ENCODE measurements at regions not wholly inside any gene's neighbourhood (a gene's known extent, or its start where the extent isn't known, plus 50 kb on each side); places are given as distances from the start of the nearest gene placed in this dataset.
"Not testable (repeated sequence)": the region's sequence is repeated elsewhere in the genome, so short reads cannot be mapped to it uniquely, and the experiment has no call there.

DNA sequence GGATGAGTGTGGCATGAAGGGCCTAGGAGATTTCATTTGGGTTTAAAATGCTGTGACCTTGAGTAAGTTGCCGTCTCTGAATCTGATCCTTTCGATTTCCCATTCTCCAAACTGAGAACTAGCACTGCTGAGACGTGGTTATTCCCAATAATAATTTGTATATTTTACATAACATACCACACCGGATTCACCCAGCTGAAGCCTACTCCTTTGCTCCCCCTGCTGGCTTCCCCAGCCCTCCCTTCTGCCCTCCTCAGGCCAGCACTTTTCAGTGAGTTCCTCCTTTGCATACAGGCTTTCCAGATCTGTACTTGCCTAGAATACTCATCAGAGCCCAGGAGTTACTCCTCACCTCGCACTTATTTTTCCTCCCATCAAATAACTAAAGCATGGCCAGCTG, 255.1 kb downstream of the OR4F29 start:
- H3K4me1 Mint-ChIP-seq; H3K36me3 Mint-ChIP-seq; DNase-seq; H3K9me3 Mint-ChIP-seq (ENCODE audit: low read depth); H3K4me3 Mint-ChIP-seq; CTCF ChIA-PET; H3K27ac Mint-ChIP-seq; ATAC-seq; H3K27me3 Mint-ChIP-seq: not testable (repeated sequence)

DNA sequence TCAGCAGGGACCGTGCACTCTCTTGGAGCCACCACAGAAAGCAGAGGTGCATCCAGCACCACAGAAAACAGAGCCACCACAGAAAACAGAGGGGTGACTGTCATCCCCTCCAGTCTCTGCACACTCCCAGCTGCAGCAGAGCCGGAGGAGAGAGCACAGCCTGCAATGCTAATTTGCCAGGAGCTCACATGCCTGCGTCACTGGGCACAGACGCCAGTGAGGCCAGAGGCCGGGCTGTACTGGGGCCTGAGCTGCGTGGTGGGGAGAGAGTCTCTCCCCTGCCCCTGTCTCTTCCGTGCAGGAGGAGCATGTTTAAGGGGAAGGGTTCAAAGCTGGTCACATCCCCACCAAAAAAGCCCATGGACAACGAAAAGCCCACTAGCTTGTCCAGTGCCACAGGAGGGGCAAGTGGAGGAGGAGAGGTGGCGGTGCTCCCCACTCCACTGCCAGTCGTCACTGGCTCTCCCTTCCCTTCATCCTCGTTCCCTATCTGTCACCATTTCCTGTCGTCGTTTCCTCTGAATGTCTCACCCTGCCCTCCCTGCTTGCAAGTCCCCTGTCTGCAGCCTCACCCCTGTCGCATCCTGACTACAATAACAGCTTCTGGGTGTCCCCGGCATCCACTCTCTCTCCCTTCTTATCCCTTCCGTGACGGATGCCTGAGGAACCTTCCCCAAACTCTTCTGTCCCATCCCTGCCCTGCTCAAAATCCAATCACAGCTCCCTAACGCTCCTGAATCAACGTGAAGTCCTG, 260.0 kb downstream of the OR4F29 start:
- CTCF ChIA-PET; H3K27ac Mint-ChIP-seq; H3K27me3 Mint-ChIP-seq; H3K4me3 Mint-ChIP-seq; H3K4me1 Mint-ChIP-seq; H3K9me3 Mint-ChIP-seq (ENCODE audit: low read depth); ATAC-seq; H3K36me3 Mint-ChIP-seq: not testable (repeated sequence)
- DNase-seq = peak; percentile 41

DNA sequence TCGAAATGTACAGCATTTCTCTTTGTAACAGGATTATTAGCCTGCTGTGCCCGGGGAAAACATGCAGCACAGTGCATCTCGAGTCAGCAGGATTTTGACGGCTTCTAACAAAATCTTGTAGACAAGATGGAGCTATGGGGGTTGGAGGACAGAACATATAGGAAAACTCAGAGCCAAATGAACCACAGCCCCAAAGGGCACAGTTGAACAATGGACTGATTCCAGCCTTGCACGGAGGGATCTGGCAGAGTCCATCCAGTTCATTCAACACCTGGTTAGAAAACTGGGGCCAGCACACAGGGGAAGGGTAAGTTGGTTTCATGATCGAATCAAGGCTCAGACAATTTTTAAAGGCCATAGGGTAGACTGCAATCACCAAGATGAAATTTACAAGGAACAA, 260.8 kb downstream of the OR4F29 start:
- H3K4me1 Mint-ChIP-seq; H3K36me3 Mint-ChIP-seq; H3K27ac Mint-ChIP-seq; CTCF ChIA-PET; H3K27me3 Mint-ChIP-seq; H3K4me3 Mint-ChIP-seq; ATAC-seq; H3K9me3 Mint-ChIP-seq (ENCODE audit: low read depth); DNase-seq: not testable (repeated sequence)

DNA sequence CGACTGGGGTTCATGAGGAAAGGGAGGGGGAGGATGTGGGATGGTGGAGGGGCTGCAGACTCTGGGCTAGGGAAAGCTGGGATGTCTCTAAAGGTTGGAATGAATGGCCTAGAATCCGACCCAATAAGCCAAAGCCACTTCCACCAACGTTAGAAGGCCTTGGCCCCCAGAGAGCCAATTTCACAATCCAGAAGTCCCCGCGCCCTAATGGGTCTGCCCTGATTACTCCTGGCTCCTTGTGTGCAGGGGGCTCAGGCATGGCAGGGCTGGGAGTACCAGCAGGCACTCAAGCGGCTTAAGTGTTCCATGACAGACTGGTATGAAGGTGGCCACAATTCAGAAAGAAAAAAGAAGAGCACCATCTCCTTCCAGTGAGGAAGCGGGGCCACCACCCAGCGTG, 261.6 kb downstream of the OR4F29 start:
- H3K4me1 Mint-ChIP-seq; H3K27ac Mint-ChIP-seq; ATAC-seq; H3K36me3 Mint-ChIP-seq; H3K9me3 Mint-ChIP-seq (ENCODE audit: low read depth); H3K27me3 Mint-ChIP-seq; H3K4me3 Mint-ChIP-seq; CTCF ChIA-PET: not testable (repeated sequence)
- DNase-seq = peak; percentile 37

DNA sequence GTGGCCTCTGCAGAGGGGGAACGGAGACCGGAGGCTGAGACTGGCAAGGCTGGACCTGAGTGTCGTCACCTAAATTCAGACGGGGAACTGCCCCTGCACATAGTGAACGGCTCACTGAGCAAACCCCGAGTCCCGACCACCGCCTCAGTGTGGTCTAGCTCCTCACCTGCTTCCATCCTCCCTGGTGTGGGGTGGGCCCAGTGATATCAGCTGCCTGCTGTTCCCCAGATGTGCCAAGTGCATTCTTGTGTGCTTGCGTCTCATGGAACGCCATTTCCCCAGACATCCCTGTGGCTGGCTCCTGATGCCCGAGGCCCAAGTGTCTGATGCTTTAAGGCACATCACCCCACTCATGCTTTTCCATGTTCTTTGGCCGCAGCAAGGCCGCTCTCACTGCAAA, 262.2 kb downstream of the OR4F29 start:
- H3K27me3 Mint-ChIP-seq; H3K27ac Mint-ChIP-seq; H3K4me1 Mint-ChIP-seq; ATAC-seq; CTCF ChIA-PET; H3K4me3 Mint-ChIP-seq; H3K36me3 Mint-ChIP-seq; H3K9me3 Mint-ChIP-seq (ENCODE audit: low read depth): not testable (repeated sequence)
- peak; percentile 34 for DNase-seq

DNA sequence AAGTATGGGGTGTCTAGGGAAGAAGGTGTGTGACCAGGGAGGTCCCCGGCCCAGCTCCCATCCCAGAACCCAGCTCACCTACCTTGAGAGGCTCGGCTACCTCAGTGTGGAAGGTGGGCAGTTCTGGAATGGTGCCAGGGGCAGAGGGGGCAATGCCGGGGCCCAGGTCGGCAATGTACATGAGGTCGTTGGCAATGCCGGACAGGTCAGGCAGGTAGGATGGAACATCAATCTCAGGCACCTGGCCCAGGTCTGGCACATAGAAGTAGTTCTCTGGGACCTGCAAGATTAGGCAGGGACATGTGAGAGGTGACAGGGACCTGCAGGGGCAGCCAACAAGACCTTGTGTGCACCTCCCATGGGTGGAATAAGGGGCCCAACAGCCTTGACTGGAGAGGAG, 264.2 kb downstream of the OR4F29 start:
- H3K27ac Mint-ChIP-seq; H3K4me3 Mint-ChIP-seq; DNase-seq; H3K27me3 Mint-ChIP-seq; ATAC-seq; H3K4me1 Mint-ChIP-seq; H3K9me3 Mint-ChIP-seq (ENCODE audit: low read depth); H3K36me3 Mint-ChIP-seq; CTCF ChIA-PET: not testable (repeated sequence)

DNA sequence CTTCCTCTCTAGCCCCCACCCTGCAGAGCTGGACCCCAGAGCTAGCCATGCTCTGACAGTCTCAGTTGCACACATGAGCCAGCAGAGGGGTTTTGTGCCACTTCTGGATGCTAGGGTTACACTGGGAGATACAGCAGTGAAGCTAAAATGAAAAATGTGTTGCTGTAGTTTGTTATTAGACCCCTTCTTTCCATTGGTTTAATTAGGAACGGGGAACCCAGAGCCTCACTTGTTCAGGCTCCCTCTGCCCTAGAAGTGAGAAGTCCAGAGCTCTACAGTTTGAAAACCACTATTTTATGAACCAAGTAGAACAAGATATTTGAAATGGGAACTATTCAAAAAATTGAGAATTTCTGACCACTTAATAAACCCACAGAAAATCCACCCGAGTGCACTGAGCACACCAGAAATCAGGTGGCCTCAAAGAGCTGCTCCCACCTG, 264.8 kb downstream of the OR4F29 start:
- H3K9me3 Mint-ChIP-seq (ENCODE audit: low read depth); H3K36me3 Mint-ChIP-seq; H3K4me1 Mint-ChIP-seq; H3K4me3 Mint-ChIP-seq; ATAC-seq; H3K27ac Mint-ChIP-seq; CTCF ChIA-PET; H3K27me3 Mint-ChIP-seq: not testable (repeated sequence)
- DNase-seq = peak; percentile 32

DNA sequence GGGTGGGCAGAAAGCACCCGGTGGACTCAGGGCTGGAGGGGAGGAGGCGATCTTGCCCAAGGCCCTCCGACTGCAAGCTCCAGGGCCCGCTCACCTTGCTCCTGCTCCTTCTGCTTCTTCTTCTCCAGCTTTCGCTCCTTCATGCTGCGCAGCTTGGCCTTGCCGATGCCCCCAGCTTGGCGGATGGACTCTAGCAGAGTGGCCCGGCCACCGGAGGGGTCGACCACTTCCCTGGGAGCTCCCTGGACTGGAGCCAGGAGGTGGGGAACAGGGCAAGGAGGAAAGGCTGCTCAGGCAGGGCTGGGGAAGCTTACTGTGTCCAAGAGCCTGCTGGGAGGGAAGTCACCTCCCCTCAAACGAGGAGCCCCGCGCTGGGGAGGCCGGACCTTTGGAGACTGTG, 265.3 kb downstream of the OR4F29 start:
- H3K27me3 Mint-ChIP-seq; H3K4me3 Mint-ChIP-seq; ATAC-seq; H3K36me3 Mint-ChIP-seq; H3K4me1 Mint-ChIP-seq; H3K9me3 Mint-ChIP-seq (ENCODE audit: low read depth); DNase-seq; CTCF ChIA-PET; H3K27ac Mint-ChIP-seq: not testable (repeated sequence)

DNA sequence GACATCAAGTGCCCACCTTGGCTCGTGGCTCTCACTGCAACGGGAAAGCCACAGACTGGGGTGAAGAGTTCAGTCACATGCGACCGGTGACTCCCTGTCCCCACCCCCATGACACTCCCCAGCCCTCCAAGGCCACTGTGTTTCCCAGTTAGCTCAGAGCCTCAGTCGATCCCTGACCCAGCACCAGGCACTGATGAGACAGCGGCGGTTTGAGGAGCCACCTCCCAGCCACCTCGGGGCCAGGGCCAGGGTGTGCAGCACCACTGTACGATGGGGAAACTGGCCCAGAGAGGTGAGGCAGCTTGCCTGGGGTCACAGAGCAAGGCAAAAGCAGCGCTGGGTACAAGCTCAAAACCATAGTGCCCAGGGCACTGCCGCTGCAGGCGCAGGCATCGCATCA, 266.0 kb downstream of the OR4F29 start:
- H3K27ac Mint-ChIP-seq; CTCF ChIA-PET; H3K4me1 Mint-ChIP-seq; ATAC-seq; H3K36me3 Mint-ChIP-seq; H3K4me3 Mint-ChIP-seq; DNase-seq; H3K27me3 Mint-ChIP-seq; H3K9me3 Mint-ChIP-seq (ENCODE audit: low read depth): not testable (repeated sequence)

DNA sequence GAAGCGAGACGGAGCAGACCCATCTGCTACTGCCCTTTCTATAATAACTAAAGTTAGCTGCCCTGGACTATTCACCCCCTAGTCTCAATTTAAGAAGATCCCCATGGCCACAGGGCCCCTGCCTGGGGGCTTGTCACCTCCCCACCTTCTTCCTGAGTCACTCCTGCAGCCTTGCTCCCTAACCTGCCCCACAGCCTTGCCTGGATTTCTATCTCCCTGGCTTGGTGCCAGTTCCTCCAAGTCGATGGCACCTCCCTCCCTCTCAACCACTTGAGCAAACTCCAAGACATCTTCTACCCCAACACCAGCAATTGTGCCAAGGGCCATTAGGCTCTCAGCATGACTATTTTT, 267.2 kb downstream of the OR4F29 start:
- H3K27ac Mint-ChIP-seq; CTCF ChIA-PET; H3K27me3 Mint-ChIP-seq; ATAC-seq; H3K36me3 Mint-ChIP-seq; H3K4me1 Mint-ChIP-seq; H3K9me3 Mint-ChIP-seq (ENCODE audit: low read depth); H3K4me3 Mint-ChIP-seq: not testable (repeated sequence)
- peak; percentile 39 for DNase-seq

DNA sequence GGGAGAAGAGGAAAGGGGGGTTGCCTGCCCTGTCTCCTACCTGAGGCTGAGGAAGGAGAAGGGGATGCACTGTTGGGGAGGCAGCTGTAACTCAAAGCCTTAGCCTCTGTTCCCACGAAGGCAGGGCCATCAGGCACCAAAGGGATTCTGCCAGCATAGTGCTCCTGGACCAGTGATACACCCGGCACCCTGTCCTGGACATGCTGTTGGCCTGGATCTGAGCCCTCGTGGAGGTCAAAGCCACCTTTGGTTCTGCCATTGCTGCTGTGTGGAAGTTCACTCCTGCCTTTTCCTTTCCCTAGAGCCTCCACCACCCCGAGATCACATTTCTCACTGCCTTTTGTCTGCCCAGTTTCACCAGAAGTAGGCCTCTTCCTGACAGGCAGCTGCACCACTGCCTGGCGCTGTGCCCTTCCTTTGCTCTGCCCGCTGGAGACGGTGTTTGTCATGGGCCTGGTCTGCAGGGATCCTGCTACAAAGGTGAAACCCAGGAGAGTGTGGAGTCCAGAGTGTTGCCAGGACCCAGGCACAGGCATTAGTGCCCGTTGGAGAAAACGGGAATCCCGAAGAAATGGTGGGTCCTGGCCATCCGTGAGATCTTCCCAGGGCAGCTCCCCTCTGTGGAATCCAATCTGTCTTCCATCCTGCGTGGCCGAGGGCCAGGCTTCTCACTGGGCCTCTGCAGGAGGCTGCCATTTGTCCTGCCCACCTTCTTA, 267.7 kb downstream of the OR4F29 start:
- H3K9me3 Mint-ChIP-seq (ENCODE audit: low read depth); H3K27ac Mint-ChIP-seq; CTCF ChIA-PET; H3K4me3 Mint-ChIP-seq; H3K27me3 Mint-ChIP-seq; H3K4me1 Mint-ChIP-seq; ATAC-seq; H3K36me3 Mint-ChIP-seq: not testable (repeated sequence)
- peak; percentile 39 for DNase-seq

DNA sequence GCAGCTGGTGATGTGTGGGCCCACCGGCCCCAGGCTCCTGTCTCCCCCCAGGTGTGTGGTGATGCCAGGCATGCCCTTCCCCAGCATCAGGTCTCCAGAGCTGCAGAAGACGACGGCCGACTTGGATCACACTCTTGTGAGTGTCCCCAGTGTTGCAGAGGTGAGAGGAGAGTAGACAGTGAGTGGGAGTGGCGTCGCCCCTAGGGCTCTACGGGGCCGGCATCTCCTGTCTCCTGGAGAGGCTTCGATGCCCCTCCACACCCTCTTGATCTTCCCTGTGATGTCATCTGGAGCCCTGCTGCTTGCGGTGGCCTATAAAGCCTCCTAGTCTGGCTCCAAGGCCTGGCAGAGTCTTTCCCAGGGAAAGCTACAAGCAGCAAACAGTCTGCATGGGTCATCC, 268.4 kb downstream of the OR4F29 start:
- CTCF ChIA-PET; H3K4me3 Mint-ChIP-seq; H3K9me3 Mint-ChIP-seq (ENCODE audit: low read depth); H3K27ac Mint-ChIP-seq; H3K36me3 Mint-ChIP-seq; H3K4me1 Mint-ChIP-seq; H3K27me3 Mint-ChIP-seq; ATAC-seq: not testable (repeated sequence)
- DNase-seq = peak; percentile 23

DNA sequence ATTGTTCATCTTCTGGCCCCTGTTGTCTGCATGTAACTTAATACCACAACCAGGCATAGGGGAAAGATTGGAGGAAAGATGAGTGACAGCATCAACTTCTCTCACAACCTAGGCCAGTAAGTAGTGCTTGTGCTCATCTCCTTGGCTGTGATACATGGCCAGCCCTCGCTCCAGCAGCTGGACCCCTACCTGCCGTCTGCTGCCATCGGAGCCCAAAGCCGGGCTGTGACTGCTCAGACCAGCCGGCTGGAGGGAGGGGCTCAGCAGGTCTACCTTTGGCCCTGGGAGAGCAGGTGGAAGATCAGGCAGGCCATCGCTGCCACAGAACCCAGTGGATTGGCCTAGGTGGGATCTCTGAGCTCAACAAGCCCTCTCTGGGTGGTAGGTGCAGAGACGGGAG, 268.8 kb downstream of the OR4F29 start:
- CTCF ChIA-PET; H3K27me3 Mint-ChIP-seq; H3K9me3 Mint-ChIP-seq (ENCODE audit: low read depth); DNase-seq; H3K27ac Mint-ChIP-seq; ATAC-seq; H3K4me1 Mint-ChIP-seq; H3K36me3 Mint-ChIP-seq; H3K4me3 Mint-ChIP-seq: not testable (repeated sequence)

DNA sequence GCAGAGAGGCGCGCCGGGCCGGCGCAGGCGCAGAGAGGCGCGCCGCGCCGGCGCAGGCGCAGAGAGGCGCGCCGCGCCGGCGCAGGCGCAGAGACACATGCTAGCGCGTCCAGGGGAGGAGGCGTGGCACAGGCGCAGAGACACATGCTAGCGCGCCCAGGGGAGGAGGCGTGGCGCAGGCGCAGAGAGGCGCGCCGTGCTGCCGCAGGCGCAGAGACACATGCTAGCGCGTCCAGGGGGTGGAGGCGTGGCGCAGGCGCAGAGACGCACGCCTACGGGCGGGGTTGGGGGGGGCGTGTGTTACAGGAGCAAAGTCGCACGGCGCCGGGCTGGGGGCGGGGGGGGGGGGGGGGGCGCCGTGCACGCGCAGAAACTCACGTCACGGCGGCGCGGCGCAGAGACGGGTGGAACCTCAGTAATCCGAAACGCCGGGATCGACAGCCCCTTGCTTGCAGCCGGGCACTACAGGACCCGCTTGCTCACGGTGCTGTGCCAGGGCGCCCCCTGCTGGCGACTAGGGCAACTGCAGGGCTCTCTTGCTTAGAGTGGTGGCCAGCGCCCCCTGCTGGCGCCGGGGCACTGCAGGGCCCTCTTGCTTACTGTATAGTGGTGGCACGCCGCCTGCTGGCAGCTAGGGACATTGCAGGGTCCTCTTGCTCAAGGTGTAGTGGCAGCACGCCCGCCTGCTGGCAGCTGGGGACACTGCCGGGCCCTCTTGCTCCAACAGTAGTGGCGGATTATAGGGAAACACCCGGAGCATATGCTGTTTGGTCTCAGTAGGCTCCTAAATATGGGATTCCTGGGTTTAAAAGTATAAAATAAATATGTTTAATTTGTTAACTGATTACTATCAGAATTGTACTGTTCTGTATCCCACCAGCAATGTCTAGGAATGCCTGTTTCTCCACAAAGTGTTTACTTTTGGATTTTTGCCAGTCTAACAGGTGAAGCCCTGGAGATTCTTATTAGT, 269.9 kb downstream of the OR4F29 start:
- H3K4me1 Mint-ChIP-seq; CTCF ChIA-PET; H3K4me3 Mint-ChIP-seq; H3K36me3 Mint-ChIP-seq; H3K27me3 Mint-ChIP-seq; H3K9me3 Mint-ChIP-seq (ENCODE audit: low read depth); H3K27ac Mint-ChIP-seq: not testable (repeated sequence)
- DNase-seq (peak; percentile 61), ATAC-seq (peak; percentile 51)

All from activated CD8-positive, alpha-beta memory T cell treated with anti-CD3 and anti-CD28 coated beads, Interleukin-2, amount 10 ng/mL, durations not matched to agents 7 days and 5 days (primary cell).